GM21528 (cell line): ENCODE measurements at regions not wholly inside any gene's neighbourhood (a gene's known extent, or its start where the extent isn't known, plus 50 kb on each side); places are given as distances from the start of the nearest gene placed in this dataset.
A peak's percentile ranks its signal among the peaks of the same experiment; 100 is the strongest.

Experiments
- ATAC-seq: cut with Tn5 transposase; IDR thresholded peaks from one replicate; pipeline ENCODE4 v1.9.1; 2021; ENCODE audit warnings: mild to moderate bottlenecking, moderate library complexity; ENCODE audit not compliant: unreplicated experiment, low FRiP score

DNA sequence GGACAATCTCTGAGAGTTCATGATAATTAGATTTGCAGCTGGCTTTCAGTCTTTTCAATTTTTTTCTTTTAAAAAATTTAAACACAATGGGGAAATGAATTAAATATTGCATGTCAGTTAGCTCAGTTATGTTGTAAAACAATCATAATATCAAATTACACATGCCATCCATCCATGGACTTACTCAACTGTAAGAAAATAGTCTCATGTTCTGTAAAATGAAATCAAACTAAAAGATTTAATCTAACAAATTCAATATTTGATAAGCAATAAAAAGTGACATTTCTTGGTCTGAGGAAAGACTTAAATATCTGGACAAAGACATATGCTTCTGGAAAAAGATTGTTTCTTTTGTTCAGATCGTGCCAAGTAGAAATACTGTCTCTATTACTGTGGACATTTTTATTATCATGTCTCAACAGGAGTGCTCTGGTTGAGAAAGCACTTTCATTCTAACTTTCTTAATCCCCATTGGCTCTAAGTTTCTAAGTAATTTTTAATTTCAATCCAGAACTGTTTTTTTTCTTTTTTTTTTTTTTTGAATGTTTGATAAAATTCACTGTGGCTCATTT is 179.2 kb upstream of the FAM3C start:
- ATAC-seq, result no peak

GRCh38 chr7:121574109-121574508 is 178.0 kb upstream of the FAM3C start:
- ATAC-seq, result no peak

- no peak for ATAC-seq
Measured at GRCh38 chr7:121572615-121573014, 176.5 kb upstream of the FAM3C start.

DNA sequence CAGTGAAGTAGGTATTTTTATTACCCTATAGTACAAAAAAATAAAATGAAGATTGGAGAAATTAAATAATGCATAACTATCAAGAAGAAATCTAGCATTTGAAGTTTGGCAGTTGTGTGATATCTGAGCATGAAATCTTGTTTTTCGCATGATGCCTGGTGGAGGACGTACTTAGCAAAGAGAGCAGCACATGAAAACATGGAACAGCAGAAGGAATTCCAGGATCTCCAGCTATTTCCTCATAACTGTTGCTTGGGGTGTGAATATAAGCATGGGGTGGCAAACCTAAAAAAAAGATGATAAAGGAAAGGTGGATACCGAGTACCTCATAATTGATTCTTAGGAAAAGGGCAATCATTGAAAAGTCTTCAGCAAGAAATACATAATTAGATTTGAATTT is 174.3 kb upstream of the FAM3C start:
- no peak for ATAC-seq

GRCh38 chr7:121563177-121563576 is 167.1 kb upstream of the FAM3C start:
- no peak for ATAC-seq

DNA sequence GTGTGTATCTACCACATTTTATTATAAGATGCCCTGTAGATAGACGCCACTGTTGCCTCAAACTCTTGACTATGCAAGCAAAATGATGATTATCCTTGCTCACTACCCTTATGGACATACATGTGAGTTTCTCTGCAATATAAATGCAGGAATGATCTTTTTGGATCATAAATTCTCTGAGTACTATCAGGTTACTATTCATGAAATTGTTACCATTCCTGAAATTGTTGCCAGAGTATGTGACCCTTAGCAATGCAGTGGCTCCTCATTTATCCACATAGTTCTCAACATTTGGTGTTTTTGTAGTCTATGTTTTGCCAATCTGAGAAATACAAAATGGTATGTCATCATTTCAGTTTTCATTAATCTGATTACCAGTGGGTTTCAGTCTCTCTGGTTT is 166.2 kb upstream of the FAM3C start:
- ATAC-seq, result no peak

DNA sequence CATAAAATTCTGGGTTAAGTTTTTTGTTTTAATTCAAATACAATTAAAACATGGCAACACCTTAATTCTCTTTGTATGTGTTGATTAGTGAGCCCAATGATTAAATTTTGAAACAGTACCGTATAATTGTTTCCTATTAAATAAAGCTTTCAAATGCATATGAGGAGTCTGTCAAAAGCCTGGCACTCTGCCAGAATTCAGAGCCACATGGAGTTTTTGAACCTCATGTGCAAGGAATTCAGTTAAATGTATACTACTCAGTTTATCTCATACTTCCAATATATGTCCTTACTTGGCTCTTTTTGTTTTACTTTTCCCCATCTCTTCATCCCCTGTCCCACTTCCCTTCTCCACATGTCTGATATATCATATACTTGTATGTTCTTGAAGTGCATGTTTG is 165.6 kb upstream of the FAM3C start:
- ATAC-seq, result no peak

GRCh38 chr7:121560267-121560990 is 164.3 kb upstream of the FAM3C start:
- no peak for ATAC-seq

DNA sequence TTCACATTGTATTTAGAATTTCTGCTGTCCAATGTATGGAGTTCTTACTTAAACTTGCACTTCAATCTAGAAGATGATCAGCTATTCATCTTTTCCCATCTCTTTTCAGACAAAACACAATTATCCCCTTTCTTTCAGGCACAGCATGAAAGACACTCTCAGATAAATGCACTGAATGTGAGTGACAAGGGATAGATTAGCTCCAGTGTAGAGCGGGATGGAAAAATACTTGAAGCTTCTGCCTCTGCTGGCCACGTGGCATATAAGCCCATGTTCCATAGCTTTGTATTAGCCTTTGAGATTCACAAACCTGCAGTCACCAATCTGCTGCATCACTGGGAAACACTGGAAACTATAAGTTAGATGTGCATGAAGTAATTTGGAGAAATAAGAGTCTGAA is 162.2 kb upstream of the FAM3C start:
- no peak for ATAC-seq

DNA sequence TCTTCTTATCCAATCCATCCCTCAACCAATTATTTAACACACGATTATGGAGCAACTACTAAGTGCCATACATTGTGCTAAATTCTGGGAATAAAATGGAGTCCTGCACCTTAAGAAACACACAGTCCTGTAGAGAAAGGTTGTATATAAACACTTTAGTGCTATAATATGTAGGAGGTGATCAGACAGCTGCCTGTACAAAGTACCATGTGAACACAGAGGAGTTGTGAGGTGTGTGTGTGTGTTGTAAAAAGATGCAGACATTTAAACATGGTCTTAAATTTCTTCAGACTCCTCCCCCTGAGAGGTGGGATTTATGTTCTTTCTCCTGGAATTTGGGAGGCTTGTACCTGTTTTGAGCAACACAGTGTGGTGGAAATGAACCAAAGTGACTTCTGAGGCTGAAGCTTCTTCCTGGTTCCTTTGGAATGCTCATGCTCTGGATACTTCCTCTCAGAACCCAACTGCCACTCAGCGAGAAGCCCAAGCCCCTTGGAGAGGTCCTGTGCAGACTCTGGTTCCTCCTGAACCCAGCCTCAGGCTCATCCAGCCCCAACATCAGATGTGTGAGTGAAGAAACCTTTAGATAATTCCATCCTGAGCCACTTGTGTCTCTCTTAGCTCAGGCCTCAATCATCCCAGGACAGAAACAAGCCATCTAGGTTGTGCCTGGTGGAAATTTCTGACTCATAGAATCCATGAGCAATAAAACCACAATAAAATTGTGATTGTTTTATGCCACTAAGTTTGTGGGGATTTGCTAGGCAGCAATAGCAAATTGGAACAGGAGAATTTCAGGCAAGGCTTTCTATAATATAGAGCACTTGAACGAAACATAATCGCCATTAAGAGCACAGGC is 161.2 kb upstream of the FAM3C start:
- no peak for ATAC-seq

- no peak for ATAC-seq
Measured at GRCh38 chr7:121555558-121555957, 159.4 kb upstream of the FAM3C start.

DNA sequence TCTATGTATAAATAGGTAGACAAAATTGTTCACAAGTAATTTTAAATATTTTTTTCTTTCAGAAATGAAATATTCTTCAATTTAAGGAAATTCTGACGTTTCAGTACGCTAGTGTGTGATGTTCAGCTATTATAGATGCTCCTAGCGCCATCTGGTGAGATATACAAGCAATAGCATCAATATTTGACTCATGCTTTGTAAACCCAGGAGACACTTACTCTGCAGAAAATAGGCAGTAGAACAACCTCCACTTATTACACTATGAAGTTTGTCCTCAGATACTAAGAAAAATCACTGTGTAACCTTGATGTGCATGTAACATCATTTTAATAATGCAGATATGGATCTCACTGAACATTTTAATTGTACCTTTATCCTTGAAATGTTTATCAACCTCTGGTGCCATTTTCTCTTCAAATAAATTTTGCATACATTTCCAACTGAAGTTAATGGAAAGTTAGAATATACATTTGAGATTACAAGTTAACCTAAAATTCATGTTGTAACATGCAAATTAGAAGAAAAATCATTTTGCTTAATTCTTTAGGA is 151.5 kb upstream of the FAM3C start:
- peak; percentile 92 for ATAC-seq

GRCh38 chr7:121546632-121547543 is 150.8 kb upstream of the FAM3C start:
- no peak for ATAC-seq

GRCh38 chr7:121545418-121545817 is 149.3 kb upstream of the FAM3C start:
- ATAC-seq, result no peak

GRCh38 chr7:121544726-121545125 is 148.6 kb upstream of the FAM3C start:
- peak; percentile 50 for ATAC-seq

GRCh38 chr7:121544238-121544637 is 148.1 kb upstream of the FAM3C start:
- ATAC-seq, result no peak

- no peak for ATAC-seq
Measured at GRCh38 chr7:121541457-121541856, 145.3 kb upstream of the FAM3C start.

DNA sequence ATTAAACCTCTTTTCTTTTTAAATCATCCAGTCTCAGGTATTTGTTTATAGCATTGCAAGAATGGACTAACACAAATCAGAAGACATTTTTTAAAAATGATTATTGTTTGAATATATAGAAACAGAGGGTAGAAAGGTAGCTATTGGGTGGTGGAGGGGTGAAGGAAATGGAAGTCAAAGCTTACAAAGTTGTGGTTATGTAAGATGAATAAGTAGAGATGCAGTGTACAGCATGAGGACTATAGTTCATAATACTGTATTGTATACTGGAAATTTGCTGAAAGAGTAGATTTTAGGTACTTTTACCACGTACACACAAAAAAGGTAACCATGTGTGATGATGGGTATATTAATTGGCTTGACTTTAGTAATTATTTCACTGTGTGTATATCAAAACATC is 144.0 kb upstream of the FAM3C start:
- no peak for ATAC-seq

- ATAC-seq, result no peak
Measured at GRCh38 chr7:121537031-121537430, 140.9 kb upstream of the FAM3C start.
